Mucosa of descending colon (tissue), 3 donors: ENCODE measurements at regions not wholly inside any gene's neighbourhood (a gene's known extent, or its start where the extent isn't known, plus 50 kb on each side); places are given as distances from the start of the nearest gene placed in this dataset.
"Not testable (repeated sequence)": the region's sequence is repeated elsewhere in the genome, so short reads cannot be mapped to it uniquely, and the experiment has no call there.

Source experiments
- ATAC-seq: fragments of 200-7000 bp; cut with Tn5 transposase; one replicate; pipeline ENCODE4 v1.9.1; 2020; ENCODE audit warnings: mild to moderate bottlenecking, moderate library complexity
- DNase-seq, 3 donors: peaks; one replicate each; pipeline ENCODE4 v3.0.0-alpha.2; 2020
- H3K36me3 ChIP-seq: fragments of 200-600 bp; one replicate; pipeline ENCODE4 v1.8.0; 2021; ENCODE audit warnings: low read depth, mild to moderate bottlenecking
- H3K4me1 ChIP-seq: fragments of 200-600 bp; one replicate; pipeline ENCODE4 v1.8.0; 2021; ENCODE audit warnings: low read depth, mild to moderate bottlenecking
- H3K4me3 ChIP-seq: fragments of 200-600 bp; one replicate; pipeline ENCODE4 v1.8.0; 2021; ENCODE audit warnings: mild to moderate bottlenecking
- H3K9me3 ChIP-seq: fragments of 200-600 bp; one replicate; pipeline ENCODE4 v1.8.0; 2021; ENCODE audit warnings: mild to moderate bottlenecking
- CTCF ChIP-seq: fragments of 200-600 bp; IDR thresholded peaks from one replicate; pipeline ENCODE4 v1.8.0; 2022; ENCODE audit warnings: antibody characterized with exemption, mild to moderate bottlenecking
- intact Hi-C, 2 donors: fragments of 100-400 bp; cut with DNase I in 1 of 2; cut with micrococcal nuclease in 1 of 2; formaldehyde crosslinking; loops; one replicate each; pipeline versions ENCODE4 v1.11.0 to v1.11.1; 2022; cut with DNase I, micrococcal nuclease
- donor health status: DM: no; HTN: no; CAD: no; lungs with moderate emphysema.
- donor health status: DM: no; HTN: no; CAD: no.
- donor health status: DM: no; HTN: yes; CAD: no.

DNA sequence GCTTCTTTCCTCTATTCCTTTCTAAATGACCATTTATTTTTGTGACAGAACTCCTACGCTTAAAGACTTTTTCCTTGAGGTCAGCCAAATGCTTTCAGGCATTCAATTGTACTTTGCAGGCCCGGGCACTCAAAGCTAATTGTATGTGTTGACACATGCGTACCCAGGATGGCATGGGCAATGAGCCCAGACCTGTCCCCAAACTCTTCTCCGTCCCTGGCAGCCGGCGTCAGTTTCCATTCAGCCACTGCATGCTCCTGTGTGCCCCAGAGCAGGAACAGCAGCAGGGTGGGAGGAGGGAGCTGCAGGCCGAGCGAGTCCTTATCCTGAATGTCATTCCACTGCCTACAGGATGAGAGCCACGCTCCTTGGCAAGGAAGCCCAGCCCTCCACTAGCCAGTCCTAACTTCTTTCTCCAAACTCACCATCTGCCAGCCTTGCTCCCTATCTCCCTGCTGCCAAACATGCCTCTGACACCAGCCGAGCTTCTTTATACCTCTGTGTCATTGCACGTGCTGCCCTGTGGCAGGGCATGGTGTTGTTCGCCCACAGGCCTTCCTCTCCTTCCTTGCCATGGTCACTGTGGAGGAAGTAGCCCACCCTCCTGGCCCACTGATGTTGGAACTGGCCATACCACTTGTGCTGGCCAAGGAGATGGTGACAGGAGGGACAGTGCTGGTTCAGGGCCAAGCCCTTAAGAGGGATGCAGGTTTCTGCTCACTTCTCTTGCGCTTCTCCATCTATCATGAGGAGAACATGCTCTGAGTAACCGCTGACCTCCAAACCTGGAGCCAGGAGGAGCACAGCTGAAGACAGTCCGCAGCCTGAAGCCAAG is 116.9 kb upstream of the FHL2 start:
- ATAC-seq = no peak
- DNase-seq = no peak
- no peaks in the 10 kb centered on the region for H3K36me3 ChIP-seq
- intact Hi-C loops = loop anchor here in 1 of 2 donors (5.0 kb wide), 1 partner anchor 148 kb away; no protein-coding TSS in a partner anchor
- no peak for TF ChIP-seq CTCF
- no peak overlapping the region for H3K4me3 ChIP-seq
- H3K4me1 ChIP-seq = peaks cover 10% of the 10 kb centered on the region
- H3K9me3 ChIP-seq = no peaks in the 10 kb centered on the region

DNA sequence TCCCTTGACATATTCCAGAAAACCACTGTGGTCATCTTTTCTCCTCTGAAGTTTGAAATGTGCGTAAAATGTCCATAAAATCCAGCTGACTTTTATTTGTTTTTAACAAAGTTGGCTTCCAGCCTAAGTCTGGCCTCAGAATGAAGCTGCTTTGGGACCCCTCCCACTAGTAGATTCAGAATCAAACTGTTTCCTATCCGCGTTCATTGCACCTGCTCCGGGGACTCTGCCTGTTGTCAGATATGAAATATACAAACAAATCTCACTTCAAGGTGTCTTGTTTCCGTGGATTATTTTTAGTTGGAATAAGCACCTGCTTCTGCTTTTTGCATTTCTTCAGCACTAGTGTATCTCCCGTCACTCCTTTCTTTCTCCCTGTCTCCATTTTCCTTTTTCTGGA is 115.7 kb upstream of the FHL2 start:
- intact Hi-C loops = no loop called here
- Histone ChIP-seq H3K4me3 (no peak overlapping the region), H3K36me3 (no peaks in the 10 kb centered on the region), H3K4me1 (peaks cover 10% of the 10 kb centered on the region), H3K9me3 (no peaks in the 10 kb centered on the region)
- no peak for TF ChIP-seq CTCF
- no peak for ATAC-seq
- no peak for DNase-seq

GRCh38 chr2:105510761-105511528 is 112.1 kb upstream of the FHL2 start:
- Histone ChIP-seq H3K4me3 (no peak overlapping the region), H3K36me3 (no peaks in the 10 kb centered on the region), H3K4me1 (no peaks in the 10 kb centered on the region), H3K9me3 (no peaks in the 10 kb centered on the region)
- no peak for TF ChIP-seq CTCF
- ATAC-seq (peak; percentile 80), DNase-seq (no peak)
- intact Hi-C loops = no loop called here

DNA sequence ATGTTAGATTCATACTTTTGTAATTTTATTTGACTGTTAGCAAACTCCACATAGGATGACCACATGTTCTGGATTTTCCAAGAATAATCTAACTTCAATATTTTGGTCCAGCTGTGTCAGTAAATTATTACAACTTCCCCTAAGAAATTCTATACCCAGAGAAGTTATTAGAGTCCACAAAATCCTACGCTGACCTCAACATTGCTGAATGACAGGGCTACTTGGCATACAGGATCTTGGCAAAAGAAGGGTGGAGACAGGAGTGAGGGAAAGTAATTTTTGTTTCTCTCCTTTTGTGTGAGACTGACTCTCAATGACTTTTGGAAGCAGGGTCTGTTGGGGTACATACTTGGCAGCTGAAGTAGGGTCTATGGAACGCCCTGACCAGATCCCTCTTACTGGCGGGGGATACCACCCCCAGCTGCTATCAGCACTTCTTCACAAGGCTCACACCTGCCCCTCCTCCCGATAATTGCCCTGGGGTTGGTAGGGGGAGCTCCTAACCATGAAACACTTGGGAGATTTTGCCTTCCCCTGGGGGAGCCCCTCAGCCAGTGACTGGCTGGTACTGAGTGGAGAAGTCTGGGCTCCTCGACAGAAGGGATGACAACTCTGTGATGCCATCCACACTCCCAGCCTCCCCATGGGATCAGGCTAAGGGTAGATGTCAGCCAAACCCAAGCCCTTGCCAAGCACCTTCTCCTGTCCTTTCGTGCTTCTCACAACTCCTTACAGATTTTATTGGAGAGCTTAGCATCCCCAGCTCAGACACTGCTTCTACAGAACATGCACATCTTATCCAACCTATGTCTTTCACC is 110.6 kb upstream of the FHL2 start:
- H3K4me3 ChIP-seq = no peak overlapping the region
- no peaks in the 10 kb centered on the region for H3K9me3 ChIP-seq
- no peaks in the 10 kb centered on the region for H3K36me3 ChIP-seq
- ATAC-seq (no peak), DNase-seq (no peak)
- intact Hi-C loops = no loop called here
- H3K4me1 ChIP-seq = no peaks in the 10 kb centered on the region
- no peak for TF ChIP-seq CTCF

DNA sequence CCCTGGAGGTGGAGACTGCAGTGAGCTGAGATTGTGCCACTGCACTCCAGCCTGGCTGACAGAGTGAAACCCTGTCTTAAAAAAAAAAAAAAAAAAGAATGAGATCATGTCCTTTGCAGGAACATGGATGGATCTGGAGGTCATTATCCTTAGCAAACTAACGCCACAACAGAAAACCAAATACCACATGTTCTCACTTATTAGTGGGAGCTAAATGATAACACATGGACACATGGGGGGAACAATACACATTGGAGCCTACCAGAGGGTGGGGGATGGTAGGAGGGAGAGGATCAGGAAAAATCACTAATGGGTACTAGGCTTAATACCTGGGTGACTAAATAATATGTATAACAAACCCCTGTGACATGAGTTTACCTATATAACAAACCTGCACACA is 108.0 kb upstream of the FHL2 start:
- H3K9me3 ChIP-seq, DNase-seq, H3K4me1 ChIP-seq, H3K4me3 ChIP-seq, H3K36me3 ChIP-seq, intact Hi-C loops, ATAC-seq: not testable (repeated sequence)
